HPDE6-E6E7 (cell line): ENCODE measurements at regions not wholly inside any gene's neighbourhood (a gene's known extent, or its start where the extent isn't known, plus 50 kb on each side); places are given as distances from the start of the nearest gene placed in this dataset.

Experiments used
- DNase-seq: peaks from one replicate; pipeline ENCODE4 v3.0.0; 2011; ENCODE audit warnings: missing footprints; ENCODE audit errors: extremely low spot score

- no peak for DNase-seq
Observed at GRCh38 chr3:162302983-162303624, 806.5 kb downstream of the OTOL1 start.

GRCh38 chr3:162317046-162317445 is 820.4 kb downstream of the OTOL1 start:
- no peak for DNase-seq

- no peak for DNase-seq
Observed at GRCh38 chr3:162328649-162329048, 832.0 kb downstream of the OTOL1 start.

- DNase-seq: no peak
Observed at GRCh38 chr3:162329514-162329913, 832.9 kb downstream of the OTOL1 start.

- DNase-seq: no peak
Observed at GRCh38 chr3:162332344-162332743, 835.7 kb downstream of the OTOL1 start.

GRCh38 chr3:162334537-162334936 is 837.9 kb downstream of the OTOL1 start:
- no peak for DNase-seq

- no peak for DNase-seq
Observed at GRCh38 chr3:162337630-162338029, 841.0 kb downstream of the OTOL1 start.

- DNase-seq: no peak
Observed at GRCh38 chr3:162338514-162338913, 841.9 kb downstream of the OTOL1 start.

GRCh38 chr3:162348912-162349311 is 852.3 kb downstream of the OTOL1 start:
- DNase-seq: no peak

GRCh38 chr3:162353414-162353813 is 856.8 kb downstream of the OTOL1 start:
- DNase-seq: no peak

- no peak for DNase-seq
Observed at GRCh38 chr3:162354356-162354755, 857.7 kb downstream of the OTOL1 start.

- DNase-seq: no peak
Observed at GRCh38 chr3:162365066-162365719, 868.6 kb downstream of the OTOL1 start.

- no peak for DNase-seq
Observed at GRCh38 chr3:162366166-162366766, 869.7 kb downstream of the OTOL1 start.

- DNase-seq: no peak
Observed at GRCh38 chr3:162367429-162368260, 871.0 kb downstream of the OTOL1 start.

- no peak for DNase-seq
Observed at GRCh38 chr3:162368417-162368816, 871.8 kb downstream of the OTOL1 start.

GRCh38 chr3:162369306-162369705 is 872.7 kb downstream of the OTOL1 start:
- no peak for DNase-seq

- DNase-seq: no peak
Observed at GRCh38 chr3:162370141-162370540, 873.5 kb downstream of the OTOL1 start.

- no peak for DNase-seq
Observed at GRCh38 chr3:162376761-162377160, 880.2 kb downstream of the OTOL1 start.

- no peak for DNase-seq
Observed at GRCh38 chr3:162377608-162378007, 881.0 kb downstream of the OTOL1 start.

- DNase-seq: no peak
Observed at GRCh38 chr3:162385387-162385786, 888.8 kb downstream of the OTOL1 start.

GRCh38 chr3:162390891-162391290 is 894.3 kb downstream of the OTOL1 start:
- DNase-seq: peak; percentile 84

- peak; percentile 44 for DNase-seq
Observed at GRCh38 chr3:162391301-162391700, 894.7 kb downstream of the OTOL1 start.
